Right cardiac atrium (tissue), 5 donors: ENCODE measurements at regions not wholly inside any gene's neighbourhood (a gene's known extent, or its start where the extent isn't known, plus 50 kb on each side); places are given as distances from the start of the nearest gene placed in this dataset.
A peak's percentile ranks its signal among the peaks of the same experiment; 100 is the strongest.

Experiments used
- ATAC-seq, 2 donors: fragments of 200-7000 bp; cut with Tn5 transposase; one replicate each; pipeline versions ENCODE4 v1.8.0 to v1.9.1; 2020; ENCODE audit warnings: moderate library complexity in 2 of 2, mild to moderate bottlenecking in 1 of 2
- DNase-seq, 3 donors: peaks; one replicate each; pipeline ENCODE4 v3.0.0-alpha.2; 2020
- H3K27ac ChIP-seq: one replicate; pipeline ENCODE4 v1.5.1; 2013; ENCODE audit warnings: mild to moderate bottlenecking, low read length, control low read depth, moderate library complexity
- H3K27me3 ChIP-seq: one replicate; pipeline ENCODE4 v1.6.1; 2013; ENCODE audit not compliant: control insufficient read depth, insufficient read depth
- H3K4me1 ChIP-seq: one replicate; pipeline ENCODE4 v1.6.1; 2013; ENCODE audit warnings: low read length; ENCODE audit not compliant: control insufficient read depth, insufficient read depth
- H3K4me3 ChIP-seq: one replicate; pipeline ENCODE4 v1.5.1; 2013; ENCODE audit warnings: low read length, control low read depth
- H3K9me3 ChIP-seq: one replicate; pipeline ENCODE4 v1.6.1; 2013; ENCODE audit warnings: low read length; ENCODE audit not compliant: control insufficient read depth
- WGBS: extraction: QIAGEN DNeasy Blood & Tissue Kit; methylation state at CpG from one replicate; pipeline ENCODE4 v1.1.7; 2013; 5-methylcytosine and 5-hydroxymethylcytosine counted together
- intact Hi-C, 4 donors: fragments of 100-400 bp; cut with DNase I; formaldehyde crosslinking; loops; one replicate each; pipeline versions ENCODE4 v1.11.0 to v1.14.0; 2022 to 2023
- donor health status: healthy with polysubstance abuse.
- donor health status: DM: no; HTN: yes; CAD: no.
- donor health status: DM: no; HTN: no; CAD: no.
- donor health status: DM: no; HTN: yes; CAD: no; lungs with severe emphysema.
- donor health status: DM: yes; HTN: yes; CAD: no.

DNA sequence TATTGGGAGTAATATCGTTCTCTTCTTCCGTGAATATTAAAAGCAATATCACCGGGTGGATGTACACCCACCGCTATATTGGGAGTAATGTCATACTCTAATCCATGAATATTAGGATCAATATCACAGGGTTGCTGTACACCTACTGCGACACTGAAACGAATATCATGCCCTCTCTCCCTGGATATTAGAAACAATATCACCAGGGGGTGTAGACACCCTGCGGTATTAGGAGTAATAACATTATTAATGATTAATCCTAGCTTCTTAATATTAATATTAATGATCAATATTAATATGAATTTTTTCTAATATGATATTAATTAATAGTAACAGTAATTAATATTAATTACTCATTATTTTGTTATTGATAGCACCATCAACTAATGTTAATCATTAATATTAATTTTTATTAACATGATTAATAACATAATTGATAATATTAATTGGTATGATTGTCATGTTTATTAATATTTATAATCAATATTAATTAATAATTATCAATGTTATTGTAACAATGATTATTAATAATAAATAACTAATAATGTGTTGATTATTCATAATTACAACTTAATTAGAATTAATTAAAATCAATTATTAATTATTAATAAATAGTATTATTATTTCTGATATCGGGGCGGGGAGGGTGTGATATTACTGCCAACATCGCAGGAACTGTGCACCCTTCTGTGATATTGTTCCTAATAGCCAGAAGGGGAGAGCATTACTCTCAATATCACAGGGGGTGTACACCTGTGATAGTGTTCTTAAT, 121.3 kb upstream of the C1GALT1 start:
- H3K4me3 ChIP-seq, result no peak overlapping the region
- H3K27me3 ChIP-seq, result no peaks in the 10 kb centered on the region
- DNase-seq, result no peak
- H3K9me3 ChIP-seq, result no peaks in the 10 kb centered on the region
- H3K27ac ChIP-seq, result no peak overlapping the region
- H3K4me1 ChIP-seq, result no peaks in the 10 kb centered on the region
- no peak for ATAC-seq
- intact Hi-C loops, result no loop called here
- 93% methylated on average over 10 of the region's 10 CpGs for WGBS

DNA sequence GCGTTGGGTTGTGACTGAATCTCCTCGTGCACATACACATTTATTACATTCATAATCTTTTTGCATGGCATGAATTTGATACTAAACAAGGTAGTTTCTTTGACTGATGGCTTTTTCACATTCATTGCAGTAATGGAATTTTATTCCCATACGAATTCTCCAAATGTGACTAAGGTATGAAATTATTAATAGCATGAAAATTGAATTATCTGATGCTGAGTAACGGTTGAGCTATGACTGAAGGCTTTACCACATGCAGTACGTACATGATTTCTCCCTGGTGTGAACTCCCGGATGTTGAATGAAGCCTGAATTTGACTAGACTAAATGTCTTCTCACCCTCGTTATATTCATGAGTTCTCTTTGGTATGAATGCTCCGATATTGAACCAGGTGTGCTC, 104.4 kb upstream of the C1GALT1 start:
- 79% methylated on average over 8 of the region's 8 CpGs for WGBS
- Histone ChIP-seq H3K27ac (no peak overlapping the region), H3K4me3 (no peak overlapping the region), H3K27me3 (no peaks in the 10 kb centered on the region), H3K4me1 (no peaks in the 10 kb centered on the region), H3K9me3 (no peaks in the 10 kb centered on the region)
- intact Hi-C loops, result no loop called here
- DNase-seq (no peak), ATAC-seq (no peak)

GRCh38 chr7:7080802-7081201, 101.5 kb upstream of the C1GALT1 start:
- Histone ChIP-seq H3K4me3 (no peak overlapping the region), H3K9me3 (no peaks in the 10 kb centered on the region), H3K4me1 (no peaks in the 10 kb centered on the region), H3K27me3 (no peaks in the 10 kb centered on the region), H3K27ac (no peak overlapping the region)
- intact Hi-C loops, result no loop called here
- ATAC-seq, result no peak
- no peak for DNase-seq
- WGBS, result 41% methylated on average over 2 of the region's 2 CpGs

- ATAC-seq (no peak), DNase-seq (no peak)
- intact Hi-C loops, result no loop called here
- no peaks in the 10 kb centered on the region for H3K9me3 ChIP-seq
- 29% methylated on average over 1 of the region's 1 CpG for WGBS
- H3K27ac ChIP-seq, result no peak overlapping the region
- no peaks in the 10 kb centered on the region for H3K27me3 ChIP-seq
- no peak overlapping the region for H3K4me3 ChIP-seq
- no peaks in the 10 kb centered on the region for H3K4me1 ChIP-seq
Measured at GRCh38 chr7:7090460-7090859, 91.9 kb upstream of the C1GALT1 start.

- Histone ChIP-seq H3K27ac (no peak overlapping the region), H3K4me3 (no peak overlapping the region), H3K4me1 (peaks cover 2% of the 10 kb centered on the region), H3K9me3 (no peaks in the 10 kb centered on the region), H3K27me3 (no peaks in the 10 kb centered on the region)
- intact Hi-C loops, result no loop called here
- DNase-seq (no peak), ATAC-seq (no peak)
- WGBS, result 99% methylated on average over 1 of the region's 1 CpG
Measured at GRCh38 chr7:7098280-7098818, 84.0 kb upstream of the C1GALT1 start.

DNA sequence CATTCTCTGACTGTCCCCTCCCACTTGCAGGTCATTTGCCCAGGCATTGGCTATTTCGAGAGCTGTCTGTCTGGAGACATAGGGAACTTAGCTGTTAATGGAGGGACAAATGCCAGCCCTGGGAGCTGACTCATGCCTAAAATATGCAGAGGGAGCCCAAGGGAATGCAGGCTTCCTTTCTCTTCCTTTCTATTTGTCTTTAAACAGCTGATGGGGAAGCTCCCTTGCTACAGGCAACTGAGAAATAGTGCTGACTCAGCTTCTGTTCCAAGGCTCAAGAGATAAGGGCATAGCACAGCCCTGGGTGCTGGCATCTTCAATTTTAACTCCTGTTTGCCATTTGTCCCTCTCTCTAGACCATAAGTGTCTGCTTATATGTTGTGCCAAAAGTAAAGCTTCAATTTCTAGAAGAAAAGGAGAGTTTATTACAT, 82.7 kb upstream of the C1GALT1 start:
- DNase-seq, result peak; percentile 75 to 85 (median 84)
- H3K27me3 ChIP-seq, result no peaks in the 10 kb centered on the region
- H3K4me1 ChIP-seq, result peaks cover 2% of the 10 kb centered on the region
- intact Hi-C loops, result loop anchor here in 3 of 4 donors (5.0 kb wide), 2 partner anchors 438 to 443 kb away; partner anchors contain the start of gene COL28A1 (in 2 of the 3)
- WGBS, result 4% methylated on average over 1 of the region's 1 CpG
- peak; percentile 93 to 96 for ATAC-seq
- no peak overlapping the region for H3K27ac ChIP-seq
- no peaks in the 10 kb centered on the region for H3K9me3 ChIP-seq
- no peak overlapping the region for H3K4me3 ChIP-seq

DNA sequence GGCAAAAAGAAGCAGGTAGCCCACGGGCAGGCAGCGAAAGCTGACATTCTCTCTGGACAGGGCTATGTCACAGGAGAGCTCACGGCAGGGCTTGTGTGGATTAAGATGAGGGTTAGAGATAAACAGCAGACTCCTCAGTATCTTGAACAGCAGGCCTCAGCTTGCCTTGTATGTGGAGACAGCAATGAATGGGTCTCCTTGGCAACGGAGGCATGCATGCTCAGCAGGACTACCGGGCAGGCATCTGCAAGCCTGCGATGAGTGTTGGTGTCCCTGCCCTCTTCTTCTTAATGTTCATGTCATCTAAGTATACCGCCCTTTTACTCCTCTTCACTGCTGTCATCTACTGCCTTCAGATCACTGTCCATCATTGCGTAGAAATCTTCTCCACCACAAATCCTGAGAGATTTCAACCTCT, 81.9 kb upstream of the C1GALT1 start:
- intact Hi-C loops, result loop anchor here in 3 of 4 donors (5.0 kb wide), 2 partner anchors 437 to 442 kb away; partner anchors contain the start of gene COL28A1 (in 2 of the 3)
- WGBS, result 74% methylated on average over 8 of the region's 8 CpGs

DNA sequence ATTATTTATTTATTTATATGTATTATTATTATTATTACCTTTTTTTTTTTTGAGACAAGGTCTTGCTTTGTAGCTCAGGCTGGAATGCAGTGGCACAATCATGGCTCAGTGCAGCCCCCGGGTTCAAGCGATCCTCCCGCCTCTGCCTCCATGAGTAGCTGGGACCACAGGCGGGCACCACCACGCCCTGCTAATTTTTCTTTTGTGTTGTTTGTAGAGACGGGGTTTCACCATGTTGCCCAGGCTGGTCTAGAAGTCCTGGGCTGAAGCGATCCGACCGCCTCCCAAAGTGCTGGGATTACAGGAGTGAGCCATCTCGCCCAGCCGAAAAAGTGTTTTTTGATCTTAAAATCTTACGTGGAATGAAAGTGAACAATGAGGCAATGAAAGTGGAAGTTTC, 79.4 kb upstream of the C1GALT1 start:
- H3K4me3 ChIP-seq, result no peak overlapping the region
- 81% methylated on average over 12 of the region's 12 CpGs for WGBS

More for the DNA sequence above, 81.9 kb upstream of the C1GALT1 start:
- Histone ChIP-seq H3K4me1 (peaks cover 2% of the 10 kb centered on the region), H3K27ac (no peak overlapping the region), H3K27me3 (no peaks in the 10 kb centered on the region), H3K9me3 (no peaks in the 10 kb centered on the region), H3K4me3 (no peak overlapping the region)
- DNase-seq (no peak), ATAC-seq (no peak)

GRCh38 chr7:7103343-7104313, 78.7 kb upstream of the C1GALT1 start:
- peak in 2 of 3 donors; percentile 50 to 51 for DNase-seq
- H3K9me3 ChIP-seq, result no peaks in the 10 kb centered on the region
- intact Hi-C loops, result loop anchor here in 3 of 4 donors (5.0 kb wide), 2 partner anchors 434 to 439 kb away; partner anchors contain the start of gene COL28A1 (in 2 of the 3)
- no peak overlapping the region for H3K27ac ChIP-seq
- peak; percentile 72 to 77 for ATAC-seq
- H3K27me3 ChIP-seq, result no peaks in the 10 kb centered on the region
- WGBS, result 76% methylated on average over 29 of the region's 29 CpGs
- no peak overlapping the region for H3K4me3 ChIP-seq
- H3K4me1 ChIP-seq, result peaks cover 2% of the 10 kb centered on the region

More for the DNA sequence above, 79.4 kb upstream of the C1GALT1 start:
- Histone ChIP-seq H3K9me3 (no peaks in the 10 kb centered on the region), H3K27me3 (no peaks in the 10 kb centered on the region), H3K4me1 (peaks cover 2% of the 10 kb centered on the region), H3K27ac (no peak overlapping the region)
- peak in 2 of 3 donors; percentile 40 to 52 for DNase-seq
- ATAC-seq, result peak in 1 of 2 donors; percentile 13
- intact Hi-C loops, result loop anchor here in 3 of 4 donors (5.0 kb wide), 2 partner anchors 434 to 439 kb away; partner anchors contain the start of gene COL28A1 (in 2 of the 3)

DNA sequence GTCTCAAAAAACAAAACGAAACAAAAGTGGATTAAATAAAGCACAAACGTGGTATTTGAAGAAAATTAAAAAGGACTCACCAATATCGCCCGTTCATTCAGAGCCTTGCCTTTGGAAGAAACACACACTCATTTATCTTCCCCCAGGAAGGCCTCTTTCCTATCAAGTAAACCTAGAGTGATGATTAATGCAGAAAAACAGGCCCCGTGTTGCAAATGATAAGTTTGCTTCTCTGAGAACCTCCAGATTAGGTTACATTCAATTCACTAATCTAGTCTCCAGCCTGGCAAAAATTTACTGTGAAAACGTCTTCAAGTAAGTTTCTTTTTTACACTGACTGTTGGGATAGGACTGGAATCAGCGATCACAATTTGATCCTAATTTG, 78.0 kb upstream of the C1GALT1 start:
- WGBS, result 53% methylated on average over 7 of the region's 7 CpGs
- ATAC-seq (no peak), DNase-seq (no peak)
- no peak overlapping the region for H3K4me3 ChIP-seq
- no peaks in the 10 kb centered on the region for H3K27me3 ChIP-seq
- intact Hi-C loops, result loop anchor here in 3 of 4 donors (5.0 kb wide), 2 partner anchors 433 to 438 kb away; partner anchors contain the start of gene COL28A1 (in 2 of the 3)
- peaks cover 2% of the 10 kb centered on the region for H3K4me1 ChIP-seq
- H3K27ac ChIP-seq, result no peak overlapping the region
- H3K9me3 ChIP-seq, result no peaks in the 10 kb centered on the region
